GM21529 (cell line): ENCODE measurements at regions not wholly inside any gene's neighbourhood (a gene's known extent, or its start where the extent isn't known, plus 50 kb on each side); places are given as distances from the start of the nearest gene placed in this dataset.

Experiments
- ATAC-seq: cut with Tn5 transposase; IDR thresholded peaks from one replicate; pipeline ENCODE4 v1.9.1; 2021; ENCODE audit not compliant: unreplicated experiment

DNA sequence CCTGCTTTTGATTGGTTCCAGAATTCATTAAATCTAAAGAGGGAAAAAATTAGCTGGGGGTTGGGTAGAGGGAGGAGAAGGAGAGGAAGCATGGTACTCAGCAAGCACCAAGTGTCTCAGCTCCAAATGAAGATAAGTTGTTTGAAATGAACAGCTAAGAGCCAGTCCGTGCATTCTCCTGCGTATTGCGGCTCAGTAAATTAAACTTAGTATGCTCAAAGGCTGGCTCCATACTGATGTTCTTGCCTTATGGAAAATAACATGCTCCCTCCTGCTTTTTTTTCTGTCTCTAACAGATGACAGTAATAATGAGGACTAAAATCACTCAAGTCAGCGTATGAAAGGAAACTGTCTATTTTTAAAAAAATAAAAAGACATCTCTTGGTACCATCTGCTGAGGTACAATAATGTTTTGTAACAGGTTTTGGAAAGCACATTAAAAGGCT, 161.0 kb downstream of the SPATA31D1 start:
- ATAC-seq, result no peak

DNA sequence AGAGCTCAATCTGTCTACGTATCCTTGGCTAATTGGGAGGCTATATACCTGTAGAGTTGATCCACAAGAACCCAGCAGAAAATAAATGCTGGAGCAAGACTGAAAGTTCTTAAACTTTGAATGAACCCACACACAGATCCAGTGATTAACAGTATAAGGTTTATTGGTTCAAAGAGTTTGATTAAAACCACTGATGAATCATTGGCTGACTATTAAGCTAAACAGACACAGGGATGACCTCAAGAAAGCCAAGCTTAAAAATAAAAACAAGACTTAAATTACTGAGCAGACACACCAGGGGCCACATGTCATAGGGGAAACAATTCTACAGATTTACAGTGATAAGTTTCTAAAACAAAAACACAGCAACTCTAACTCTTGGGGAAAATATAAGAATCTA, 163.6 kb downstream of the SPATA31D1 start:
- no peak for ATAC-seq

DNA sequence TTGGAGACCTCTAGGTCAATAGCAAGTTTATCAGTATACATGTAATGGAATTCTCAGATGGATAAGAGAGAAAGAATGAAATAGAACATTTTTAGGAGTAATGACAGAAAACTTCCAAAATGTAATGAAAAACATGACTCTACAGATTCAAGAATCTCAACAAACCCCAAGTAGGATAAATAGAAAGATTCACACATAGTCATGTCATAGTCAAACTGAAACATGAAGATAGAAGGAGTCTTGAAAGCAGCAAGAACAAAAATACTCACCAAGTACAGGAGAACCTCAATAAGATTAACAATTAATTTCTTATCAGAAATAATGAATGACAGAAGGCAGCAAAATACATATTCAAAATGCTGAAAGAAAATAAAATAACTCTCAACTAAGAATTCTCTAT, 164.5 kb downstream of the SPATA31D1 start:
- no peak for ATAC-seq

DNA sequence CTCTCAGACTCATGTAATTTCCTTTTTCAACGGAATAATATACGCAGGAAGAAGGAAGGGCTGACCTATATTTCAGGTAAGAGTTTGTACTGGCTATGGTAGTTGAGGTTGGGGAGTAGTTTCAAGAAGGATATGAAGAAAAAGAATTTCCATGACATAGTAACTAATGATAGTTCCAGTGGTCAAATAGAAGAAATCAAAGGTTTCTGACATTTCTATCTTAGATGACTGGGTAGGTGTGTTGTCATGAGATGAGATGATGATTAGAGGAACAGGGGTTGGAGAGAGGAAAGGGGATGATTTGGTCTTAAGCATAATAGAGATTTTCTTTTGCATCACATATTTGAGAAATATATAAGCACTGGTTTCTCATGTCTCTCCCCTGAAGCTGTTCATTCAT, 166.0 kb downstream of the SPATA31D1 start:
- no peak for ATAC-seq

DNA sequence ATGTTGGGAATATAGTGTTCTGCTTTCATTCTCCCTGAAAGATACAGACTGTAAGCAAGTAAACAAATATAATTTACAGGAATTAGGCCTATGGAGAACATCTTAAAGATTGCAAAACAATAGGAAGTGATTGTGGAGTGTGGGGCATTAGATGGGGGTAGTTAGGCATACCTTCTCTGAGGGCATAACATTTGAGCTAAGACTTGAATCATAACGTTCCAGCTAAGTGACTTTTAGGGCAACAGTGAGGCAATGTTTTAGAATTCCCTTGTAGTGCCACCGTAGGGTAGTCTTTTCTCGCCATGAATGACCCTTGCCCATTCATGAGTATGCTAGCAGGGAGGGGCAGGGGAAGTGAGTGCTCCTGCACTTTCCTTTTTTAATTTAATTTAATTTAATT, 173.3 kb downstream of the SPATA31D1 start:
- ATAC-seq, result no peak

DNA sequence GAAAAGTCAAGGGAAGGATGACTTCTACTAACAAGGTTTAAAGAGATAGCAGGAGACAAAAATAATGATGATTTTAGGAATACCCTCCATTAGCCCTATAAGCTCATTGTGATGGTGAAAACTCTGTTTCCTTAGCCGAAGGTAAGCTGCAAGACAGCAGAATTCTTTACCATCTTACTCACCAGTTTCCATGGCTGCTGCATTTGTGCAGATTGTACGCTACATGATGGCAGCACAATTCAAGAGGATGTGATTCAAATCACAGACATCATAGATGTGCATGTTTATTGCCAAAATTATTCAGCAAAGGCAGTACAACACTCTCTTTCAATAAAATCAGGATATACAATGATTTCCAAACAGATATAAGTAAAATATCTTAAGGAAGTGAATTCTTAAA, 175.6 kb downstream of the SPATA31D1 start:
- ATAC-seq, result no peak

DNA sequence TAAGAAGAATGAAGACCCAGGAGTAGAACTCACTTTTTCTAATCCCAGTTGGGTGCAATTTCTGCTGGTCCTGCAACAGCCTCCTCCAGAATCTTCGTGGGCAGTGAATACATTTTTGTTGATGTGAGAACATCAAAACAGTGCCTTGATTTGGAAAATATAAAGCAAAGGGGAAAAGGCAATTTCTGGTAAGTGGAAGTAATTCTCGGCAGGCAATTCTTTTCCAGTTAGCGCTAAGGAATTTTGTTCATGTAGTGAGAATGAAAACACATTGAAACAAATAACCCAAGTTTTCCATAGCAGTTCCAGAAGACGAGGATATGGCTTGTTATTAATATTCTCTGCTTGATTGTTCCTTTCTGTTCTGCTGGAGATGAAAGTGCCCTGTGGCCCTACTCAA, 178.7 kb downstream of the SPATA31D1 start:
- no peak for ATAC-seq

DNA sequence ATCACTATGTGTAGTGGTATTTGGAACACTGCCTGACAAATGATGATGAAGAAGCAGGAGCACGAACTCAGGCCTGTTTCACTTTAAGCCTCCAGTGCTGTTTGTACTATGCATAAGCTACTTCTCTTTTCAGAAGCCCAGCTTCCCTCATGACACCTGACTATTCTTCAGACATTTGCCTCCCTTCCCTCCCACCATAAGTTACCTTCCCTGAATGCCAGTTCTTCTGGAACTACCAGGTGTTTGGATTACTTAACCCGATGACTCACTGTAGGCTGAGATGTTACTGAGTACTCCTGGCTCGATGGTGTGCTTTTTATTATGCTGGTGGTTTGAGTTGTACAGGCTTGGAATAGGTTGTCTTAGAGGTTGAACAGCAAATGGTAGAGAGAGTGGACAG, 180.0 kb downstream of the SPATA31D1 start:
- ATAC-seq, result no peak

DNA sequence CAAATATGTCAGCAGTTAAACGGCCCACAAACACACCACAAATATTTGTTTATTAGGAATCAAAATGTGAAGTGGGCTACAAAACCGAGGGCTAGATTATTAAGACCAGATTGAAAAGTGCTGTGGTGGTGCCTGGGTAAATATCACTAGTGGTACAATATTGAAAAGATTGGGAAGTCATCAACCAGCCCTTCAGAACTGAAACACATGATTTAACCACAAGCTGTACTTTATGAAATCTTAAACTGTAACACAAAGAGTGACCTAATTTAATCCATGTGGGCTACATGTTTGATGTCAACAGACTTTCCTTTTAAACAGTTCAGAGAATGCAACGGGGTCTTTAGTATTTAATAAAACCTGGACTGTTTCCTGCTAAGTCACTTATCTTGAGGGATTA, 182.3 kb downstream of the SPATA31D1 start:
- ATAC-seq, result no peak

DNA sequence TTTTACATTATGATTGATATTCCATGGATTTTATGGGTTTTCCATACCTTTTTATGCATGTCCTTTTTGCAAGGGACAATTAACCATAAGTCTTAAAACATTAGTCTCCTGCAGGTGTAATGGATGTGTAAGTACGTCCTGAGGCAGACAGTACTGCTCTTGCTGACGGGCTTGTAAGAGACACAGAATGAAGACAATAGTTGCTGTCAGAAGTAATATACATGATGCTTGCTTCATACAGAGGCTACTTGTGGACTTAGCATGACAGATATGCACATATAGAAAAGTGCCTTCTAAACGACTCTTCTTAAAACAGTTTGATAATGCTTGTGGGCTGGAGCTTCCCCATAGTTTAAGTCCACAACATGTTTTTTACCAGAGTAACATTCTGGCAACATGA, 182.7 kb downstream of the SPATA31D1 start:
- ATAC-seq, result no peak

DNA sequence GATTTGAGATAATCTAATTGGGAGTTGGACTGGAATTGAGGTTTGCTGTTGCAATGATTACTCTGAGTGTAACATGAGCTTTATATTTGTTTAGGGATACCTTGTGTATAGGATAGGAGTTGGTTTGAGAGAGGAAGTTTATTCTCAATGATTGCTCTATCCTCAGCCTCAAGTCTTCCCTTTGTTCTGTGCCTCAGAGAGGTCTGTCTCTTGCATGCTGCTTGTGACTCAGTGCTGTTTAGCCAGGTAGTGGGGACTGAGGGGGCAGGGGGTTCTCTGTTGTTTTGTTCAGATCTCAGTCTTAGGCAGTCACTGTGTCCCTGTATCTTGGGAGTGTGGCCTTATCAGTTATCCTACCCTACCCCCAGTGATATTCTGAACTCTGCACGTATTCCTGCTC, 192.1 kb downstream of the SPATA31D1 start:
- no peak for ATAC-seq

DNA sequence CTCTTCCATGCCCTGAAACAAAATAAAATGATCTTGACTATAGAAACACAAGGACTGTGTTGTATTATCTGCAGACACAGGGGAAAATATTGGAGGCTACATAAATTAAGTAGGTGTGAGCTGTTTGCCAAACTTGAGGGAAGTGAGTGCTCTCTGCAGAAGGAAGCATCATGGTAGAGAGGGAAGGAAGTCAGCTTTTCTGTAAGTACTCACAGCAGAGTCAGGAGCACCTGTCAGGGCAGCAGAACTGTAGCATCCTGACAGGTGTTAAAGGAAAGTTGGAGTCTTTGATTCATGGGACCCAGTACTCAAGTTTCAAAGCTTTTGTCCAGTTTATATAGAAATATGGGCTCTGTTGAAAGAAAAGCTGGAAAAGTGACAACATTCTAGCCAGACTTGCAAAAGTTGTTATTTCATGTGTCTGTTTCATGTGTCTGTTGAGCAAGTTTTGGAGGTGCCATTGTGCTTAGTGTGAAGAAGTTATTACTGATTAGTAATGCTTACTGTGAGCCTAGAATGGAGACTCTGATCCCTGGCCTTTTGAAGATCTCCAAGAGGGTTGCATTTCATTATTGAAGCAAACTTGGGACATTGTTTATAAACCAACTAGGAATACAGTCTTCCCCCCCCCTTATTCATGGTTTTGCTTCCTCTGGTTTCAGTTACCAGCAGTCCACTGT, 194.7 kb downstream of the SPATA31D1 start:
- ATAC-seq, result no peak

DNA sequence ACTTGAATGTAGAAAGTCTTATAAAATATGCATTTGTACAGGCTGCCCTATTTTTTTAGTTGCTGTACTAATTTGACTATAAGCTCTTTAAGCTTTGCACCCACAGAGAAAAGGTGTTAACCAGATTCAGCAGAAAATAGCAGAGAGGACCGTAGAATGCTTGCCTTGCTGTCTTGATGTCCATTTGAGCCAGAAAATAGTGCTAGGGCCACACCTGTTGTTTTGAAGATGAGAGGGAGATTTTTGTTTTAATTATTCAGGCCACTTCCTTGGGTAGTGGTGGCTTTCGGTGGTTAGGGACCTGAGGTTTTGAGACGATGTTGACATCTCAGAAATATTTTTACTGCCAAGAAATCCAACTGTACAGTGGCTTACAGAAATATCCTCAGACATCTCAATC, 196.0 kb downstream of the SPATA31D1 start:
- no peak for ATAC-seq

DNA sequence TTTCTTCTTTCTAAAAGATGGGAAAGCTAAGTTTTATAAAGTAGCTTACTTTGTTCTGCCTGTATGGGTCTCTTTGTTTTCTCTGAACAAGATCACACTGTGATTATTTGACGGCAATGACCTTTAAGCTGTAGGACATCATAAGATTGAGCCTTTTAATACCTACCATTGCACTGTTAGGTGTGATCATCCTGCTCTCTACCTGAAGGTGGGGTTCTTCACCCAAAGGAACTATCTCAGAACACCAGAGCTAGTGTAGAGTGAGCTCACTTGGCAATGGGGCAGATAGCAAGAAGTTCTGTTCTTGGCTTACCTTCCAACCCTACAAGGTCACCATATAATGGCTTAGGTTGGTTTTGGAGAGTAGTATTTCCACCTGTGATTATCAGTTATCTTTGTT, 200.2 kb downstream of the SPATA31D1 start:
- ATAC-seq, result no peak

DNA sequence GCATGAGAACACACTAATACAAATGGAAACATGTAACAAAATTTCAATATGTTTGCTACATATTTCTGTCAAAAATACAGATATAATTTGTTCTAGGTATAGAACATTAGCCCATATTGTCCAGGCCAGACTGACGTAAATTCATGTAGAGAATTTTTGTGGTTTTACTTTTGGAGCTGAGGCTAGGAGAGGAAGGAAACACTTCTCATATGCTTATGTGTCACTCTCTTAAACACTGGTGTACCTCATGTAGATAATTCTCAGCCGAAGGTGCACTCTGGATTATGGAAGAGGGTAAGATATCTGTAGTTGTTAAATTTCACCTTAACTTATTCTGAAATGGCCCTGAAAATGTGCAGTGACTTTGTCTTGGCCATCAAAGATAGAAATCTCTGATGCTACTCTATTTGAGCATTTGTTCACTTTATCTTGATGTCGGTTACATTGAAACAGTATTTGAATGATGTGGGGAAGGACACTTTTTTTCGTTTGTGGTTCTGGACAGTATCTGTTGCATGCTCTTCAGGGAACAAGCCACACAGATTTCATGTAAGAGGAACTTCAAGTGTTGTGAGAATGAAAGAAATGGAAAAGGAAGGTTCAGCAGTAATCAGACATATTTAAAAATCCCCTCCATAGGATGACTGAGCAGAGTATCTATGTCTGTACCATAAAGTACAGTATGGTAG, 202.7 kb downstream of the SPATA31D1 start:
- ATAC-seq, result no peak

DNA sequence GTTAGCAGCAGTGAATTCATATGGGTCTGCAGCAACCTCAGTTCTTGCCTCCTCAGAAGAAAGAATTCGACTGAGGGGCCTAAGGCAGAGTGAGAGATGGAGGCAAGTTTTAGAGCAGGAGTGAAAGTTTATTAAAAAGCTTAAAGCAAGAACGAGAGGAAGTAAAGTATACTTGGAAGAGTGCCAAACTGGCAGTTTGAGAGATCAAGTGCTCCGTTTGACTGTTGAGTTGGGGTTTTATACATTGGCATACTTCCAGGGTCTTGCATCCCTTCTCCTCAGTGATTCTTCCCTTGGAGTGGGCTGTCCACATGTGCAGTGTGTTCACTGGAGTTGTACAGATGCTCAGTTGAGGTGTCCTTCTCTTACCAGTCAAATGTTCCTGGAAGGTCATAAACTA, 203.6 kb downstream of the SPATA31D1 start:
- ATAC-seq, result no peak

DNA sequence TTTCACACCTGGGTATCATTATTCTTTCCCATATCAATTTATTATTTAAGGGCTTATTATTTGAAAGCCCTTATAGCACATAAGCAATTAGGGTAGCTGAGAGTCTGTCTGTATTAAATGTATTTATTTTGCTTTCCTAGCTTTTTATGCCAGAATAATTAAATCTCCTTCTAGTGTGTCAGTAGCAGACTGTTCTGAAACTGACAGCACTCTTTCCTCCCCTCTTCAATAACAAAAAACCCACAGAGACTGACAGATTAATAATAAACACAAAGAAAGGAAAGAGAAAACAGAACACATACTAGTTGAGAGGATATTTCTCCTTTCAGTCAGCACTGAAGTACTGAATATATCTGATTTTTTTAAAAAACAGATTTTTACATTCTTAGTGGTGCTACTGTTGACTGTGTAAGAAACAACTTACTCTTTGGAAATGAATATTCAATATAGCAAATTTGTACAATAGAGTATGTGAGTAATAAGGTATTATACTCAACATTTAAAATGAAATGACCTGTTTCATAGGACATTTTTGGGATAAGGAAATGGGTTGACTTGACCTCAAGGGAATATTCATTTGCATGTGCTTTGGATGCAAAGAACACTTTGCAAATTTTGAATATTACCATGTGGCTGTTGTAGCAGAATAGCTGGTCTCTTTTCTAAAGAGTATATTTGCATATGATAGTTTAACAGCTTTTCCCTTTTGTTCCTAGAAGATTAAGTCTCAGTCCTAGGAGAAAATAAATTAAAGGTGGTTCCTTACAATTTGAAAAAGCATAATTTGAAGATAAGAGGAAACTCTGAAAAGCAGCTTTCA, 208.3 kb downstream of the SPATA31D1 start:
- no peak for ATAC-seq

DNA sequence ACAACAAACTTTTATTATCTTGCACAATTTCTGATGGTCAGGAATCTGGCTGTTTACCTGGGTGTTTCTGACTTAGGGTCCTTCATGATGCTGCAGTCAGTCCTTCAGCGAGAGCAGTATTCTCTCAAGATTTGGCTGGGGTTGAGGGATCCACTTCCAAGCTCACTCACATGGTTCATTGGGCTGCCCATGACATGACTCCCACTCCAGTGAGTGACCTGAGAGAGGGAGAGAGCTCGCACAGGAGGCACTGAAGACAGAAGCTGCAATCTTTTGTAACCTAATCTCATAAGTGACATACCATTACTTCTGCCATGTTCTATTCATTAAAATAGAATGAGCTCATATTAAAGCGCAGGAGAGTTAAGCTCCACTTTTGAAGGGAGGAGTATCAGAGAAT, 212.6 kb downstream of the SPATA31D1 start:
- no peak for ATAC-seq

DNA sequence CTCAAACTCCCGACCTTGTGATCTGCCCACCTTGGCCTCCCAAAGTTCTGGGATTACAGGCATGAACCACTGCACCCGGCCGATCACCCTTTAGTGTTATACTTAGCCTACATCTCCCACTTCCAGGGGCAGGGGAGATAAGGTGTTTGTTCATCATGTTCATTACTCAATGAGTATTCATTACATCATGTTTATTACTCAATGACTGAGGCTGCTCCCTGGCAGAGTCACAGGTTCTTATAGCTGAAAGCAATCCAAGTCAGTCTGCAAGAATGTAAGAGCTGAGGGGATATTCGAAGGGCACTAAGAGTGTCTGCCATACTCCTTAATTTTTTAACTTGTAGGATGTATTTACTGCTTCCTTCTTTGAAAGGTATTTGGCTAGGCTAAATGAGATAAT, 214.2 kb downstream of the SPATA31D1 start:
- ATAC-seq, result no peak

DNA sequence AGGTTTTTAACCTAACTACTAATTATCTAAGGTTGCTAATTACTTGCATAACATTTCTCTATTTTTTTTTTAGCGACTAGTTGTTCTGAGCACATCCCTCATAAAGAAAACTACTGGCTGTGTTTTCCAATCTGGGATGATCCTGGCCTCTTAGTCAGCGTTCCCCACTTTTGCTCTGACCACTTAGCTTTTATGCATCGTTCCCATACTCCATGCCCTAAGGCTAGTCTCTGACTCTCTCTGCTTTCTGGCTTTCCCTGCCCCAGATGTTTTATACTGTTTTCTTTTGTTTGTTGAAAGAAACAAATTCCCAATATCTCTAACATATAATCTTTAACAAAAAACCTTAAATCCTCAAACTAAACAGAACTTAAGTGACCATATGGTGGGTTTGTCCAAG, 217.9 kb downstream of the SPATA31D1 start:
- no peak for ATAC-seq

DNA sequence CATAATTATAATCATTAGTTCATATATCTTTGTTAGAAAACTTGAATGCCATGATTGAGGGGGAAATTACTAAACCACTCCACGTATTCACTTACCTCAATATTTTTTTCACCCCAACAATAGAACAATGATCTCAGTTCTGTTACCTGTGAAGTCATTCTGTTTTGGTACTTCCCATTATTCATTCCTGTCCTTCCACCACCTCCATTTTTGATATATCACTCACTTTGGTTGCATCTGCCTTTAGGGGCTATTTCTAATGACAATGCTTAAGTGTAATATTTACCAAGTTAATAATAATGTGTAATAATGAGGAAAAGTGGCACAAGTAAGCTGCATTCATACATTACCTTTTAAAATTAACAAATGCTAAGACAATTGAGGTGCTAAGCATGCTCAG, 218.4 kb downstream of the SPATA31D1 start:
- no peak for ATAC-seq
